ENCODE measurements at regions not wholly inside any gene's neighbourhood (a gene's known extent, or its start where the extent isn't known, plus 50 kb on each side); places are given as distances from the start of the nearest gene placed in this dataset.
A peak's percentile ranks its signal among the peaks of the same experiment; 100 is the strongest.

GRCh38 chr2:176490061-176490861 lies 221.0 kb downstream of the MTX2 start:
- peak in 1 of 2 experiments; percentile 52 for DNase-seq (ENCODE audit: low spot score in 2 of 2, unreplicated experiment in 2 of 2)
- Mint-ChIP-seq H3K27ac (peak overlapping the region; percentile 23), H3K4me1 (peaks cover 19% of the 10 kb centered on the region), H3K9me3 (no peaks in the 10 kb centered on the region), H3K27me3 (ENCODE audit: low read depth) (peaks cover 35% of the 10 kb centered on the region), H3K4me3 (peak overlapping the region; percentile 31), H3K36me3 (no peaks in the 10 kb centered on the region)
- TF ChIP-seq CTCF (IDR thresholded peaks at IDR 0.05; ENCODE audit: unreplicated experiment) = no peak

- Mint-ChIP-seq H3K4me1 (peaks cover 19% of the 10 kb centered on the region), H3K4me3 (no peak overlapping the region), H3K36me3 (no peaks in the 10 kb centered on the region), H3K27me3 (ENCODE audit: low read depth) (peaks cover 41% of the 10 kb centered on the region), H3K27ac (peak overlapping the region; percentile 21), H3K9me3 (no peaks in the 10 kb centered on the region)
- no peak for TF ChIP-seq CTCF (IDR thresholded peaks at IDR 0.05; ENCODE audit: unreplicated experiment)
- no peak for DNase-seq (ENCODE audit: low spot score in 2 of 2, unreplicated experiment in 2 of 2)
These were observed 222.1 kb downstream of the MTX2 start for GRCh38 chr2:176491172-176491904.

GRCh38 chr2:176492583-176492982 lies 223.3 kb downstream of the MTX2 start:
- H3K27ac Mint-ChIP-seq = no peak overlapping the region
- H3K4me1 Mint-ChIP-seq = peaks cover 19% of the 10 kb centered on the region
- H3K36me3 Mint-ChIP-seq = no peaks in the 10 kb centered on the region
- DNase-seq (ENCODE audit: low spot score in 2 of 2, unreplicated experiment in 2 of 2) = no peak
- no peak overlapping the region for H3K4me3 Mint-ChIP-seq
- H3K27me3 Mint-ChIP-seq (ENCODE audit: low read depth) = peaks cover 38% of the 10 kb centered on the region
- TF ChIP-seq CTCF (IDR thresholded peaks at IDR 0.05; ENCODE audit: unreplicated experiment) = no peak
- no peaks in the 10 kb centered on the region for H3K9me3 Mint-ChIP-seq

GRCh38 chr2:176493226-176493825 lies 224.1 kb downstream of the MTX2 start:
- no peak for DNase-seq (ENCODE audit: low spot score in 2 of 2, unreplicated experiment in 2 of 2)
- Mint-ChIP-seq H3K4me3 (no peak overlapping the region), H3K4me1 (peaks cover 19% of the 10 kb centered on the region), H3K9me3 (no peaks in the 10 kb centered on the region), H3K27ac (no peak overlapping the region), H3K27me3 (ENCODE audit: low read depth) (peaks cover 37% of the 10 kb centered on the region), H3K36me3 (no peaks in the 10 kb centered on the region)
- TF ChIP-seq CTCF (IDR thresholded peaks at IDR 0.05; ENCODE audit: unreplicated experiment) = no peak

- no peak for TF ChIP-seq CTCF (IDR thresholded peaks at IDR 0.05; ENCODE audit: unreplicated experiment)
- Mint-ChIP-seq H3K4me3 (no peak overlapping the region), H3K9me3 (no peaks in the 10 kb centered on the region), H3K4me1 (peaks cover 19% of the 10 kb centered on the region), H3K27me3 (ENCODE audit: low read depth) (peaks cover 36% of the 10 kb centered on the region), H3K27ac (no peak overlapping the region), H3K36me3 (no peaks in the 10 kb centered on the region)
- DNase-seq (ENCODE audit: low spot score in 2 of 2, unreplicated experiment in 2 of 2) = no peak
These were observed 224.7 kb downstream of the MTX2 start for GRCh38 chr2:176493909-176494308.
